ENCODE measurements at regions not wholly inside any gene's neighbourhood (a gene's known extent, or its start where the extent isn't known, plus 50 kb on each side); places are given as distances from the start of the nearest gene placed in this dataset.

- Histone ChIP-seq H3K36me3 (ENCODE audit: insufficient read depth) (no peaks in the 10 kb centered on the region), H3K9me2 (ENCODE audit: insufficient read depth) (no peaks in the 10 kb centered on the region), H3K4me2 (no peak overlapping the region), H3K27ac (ENCODE audit: low read depth) (no peak overlapping the region), H3K79me2 (replicated peaks; ENCODE audit: insufficient read depth) (no peaks in the 10 kb centered on the region), H3K4me1 (ENCODE audit: insufficient read depth) (0 out of 2 replicates have a peak, but pooled peaks cover 7% of the 10 kb centered on the region), H3F3A (replicated peaks; ENCODE audit: low read depth) (no peaks in the 10 kb centered on the region), H3K4me3 (no peak overlapping the region), H2AFZ (0 out of 2 replicates have a peak overlapping the region, but pooled peaks have one; percentile 20), H3K27me3 (ENCODE audit: insufficient read depth) (no peaks in the 10 kb centered on the region), H4K20me1 (replicated peaks; ENCODE audit: insufficient read depth) (no peaks in the 10 kb centered on the region)
- Mint-ChIP-seq H3K4me1 (peaks cover 25% of the 10 kb centered on the region), H3K36me3 (ENCODE audit: low read depth) (no peaks in the 10 kb centered on the region; the same call in 1 of the 3 replicates), H3K27me3 (ENCODE audit: insufficient read depth, low read depth, poor library complexity) (peaks cover 1% of the 10 kb centered on the region), H3K9me3 (peaks cover 5% of the 10 kb centered on the region; the same call in 2 of the 3 replicates), H3K27ac (no peak overlapping the region), H3K4me3 (no peak overlapping the region)
- no peak for DNase-seq (ENCODE audit: low spot score)
- TF ChIP-seq POLR2AphosphoS5 (IDR thresholded peaks at IDR 0.05; ENCODE audit: low read depth) (no peak), ZNF331 (CRISPR knock-in tag; IDR thresholded peaks at IDR 0.05; ENCODE audit: low read depth) (no peak), CREB1 (CRISPR knock-in tag; IDR thresholded peaks at IDR 0.05; ENCODE audit: low read depth) (no peak), EZH2phosphoT487 (IDR thresholded peaks at IDR 0.05; ENCODE audit: unreplicated experiment) (no peak), NANOG (IDR thresholded peaks at IDR 0.05; ENCODE audit: borderline replicate concordance) (no peak), JUNB (IDR thresholded peaks at IDR 0.05; ENCODE audit: unreplicated experiment) (no peak), EZH2 (IDR thresholded peaks at IDR 0.05; ENCODE audit: low read depth, unreplicated experiment) (no peak)
- TF ChIP-seq, protein P1, sequence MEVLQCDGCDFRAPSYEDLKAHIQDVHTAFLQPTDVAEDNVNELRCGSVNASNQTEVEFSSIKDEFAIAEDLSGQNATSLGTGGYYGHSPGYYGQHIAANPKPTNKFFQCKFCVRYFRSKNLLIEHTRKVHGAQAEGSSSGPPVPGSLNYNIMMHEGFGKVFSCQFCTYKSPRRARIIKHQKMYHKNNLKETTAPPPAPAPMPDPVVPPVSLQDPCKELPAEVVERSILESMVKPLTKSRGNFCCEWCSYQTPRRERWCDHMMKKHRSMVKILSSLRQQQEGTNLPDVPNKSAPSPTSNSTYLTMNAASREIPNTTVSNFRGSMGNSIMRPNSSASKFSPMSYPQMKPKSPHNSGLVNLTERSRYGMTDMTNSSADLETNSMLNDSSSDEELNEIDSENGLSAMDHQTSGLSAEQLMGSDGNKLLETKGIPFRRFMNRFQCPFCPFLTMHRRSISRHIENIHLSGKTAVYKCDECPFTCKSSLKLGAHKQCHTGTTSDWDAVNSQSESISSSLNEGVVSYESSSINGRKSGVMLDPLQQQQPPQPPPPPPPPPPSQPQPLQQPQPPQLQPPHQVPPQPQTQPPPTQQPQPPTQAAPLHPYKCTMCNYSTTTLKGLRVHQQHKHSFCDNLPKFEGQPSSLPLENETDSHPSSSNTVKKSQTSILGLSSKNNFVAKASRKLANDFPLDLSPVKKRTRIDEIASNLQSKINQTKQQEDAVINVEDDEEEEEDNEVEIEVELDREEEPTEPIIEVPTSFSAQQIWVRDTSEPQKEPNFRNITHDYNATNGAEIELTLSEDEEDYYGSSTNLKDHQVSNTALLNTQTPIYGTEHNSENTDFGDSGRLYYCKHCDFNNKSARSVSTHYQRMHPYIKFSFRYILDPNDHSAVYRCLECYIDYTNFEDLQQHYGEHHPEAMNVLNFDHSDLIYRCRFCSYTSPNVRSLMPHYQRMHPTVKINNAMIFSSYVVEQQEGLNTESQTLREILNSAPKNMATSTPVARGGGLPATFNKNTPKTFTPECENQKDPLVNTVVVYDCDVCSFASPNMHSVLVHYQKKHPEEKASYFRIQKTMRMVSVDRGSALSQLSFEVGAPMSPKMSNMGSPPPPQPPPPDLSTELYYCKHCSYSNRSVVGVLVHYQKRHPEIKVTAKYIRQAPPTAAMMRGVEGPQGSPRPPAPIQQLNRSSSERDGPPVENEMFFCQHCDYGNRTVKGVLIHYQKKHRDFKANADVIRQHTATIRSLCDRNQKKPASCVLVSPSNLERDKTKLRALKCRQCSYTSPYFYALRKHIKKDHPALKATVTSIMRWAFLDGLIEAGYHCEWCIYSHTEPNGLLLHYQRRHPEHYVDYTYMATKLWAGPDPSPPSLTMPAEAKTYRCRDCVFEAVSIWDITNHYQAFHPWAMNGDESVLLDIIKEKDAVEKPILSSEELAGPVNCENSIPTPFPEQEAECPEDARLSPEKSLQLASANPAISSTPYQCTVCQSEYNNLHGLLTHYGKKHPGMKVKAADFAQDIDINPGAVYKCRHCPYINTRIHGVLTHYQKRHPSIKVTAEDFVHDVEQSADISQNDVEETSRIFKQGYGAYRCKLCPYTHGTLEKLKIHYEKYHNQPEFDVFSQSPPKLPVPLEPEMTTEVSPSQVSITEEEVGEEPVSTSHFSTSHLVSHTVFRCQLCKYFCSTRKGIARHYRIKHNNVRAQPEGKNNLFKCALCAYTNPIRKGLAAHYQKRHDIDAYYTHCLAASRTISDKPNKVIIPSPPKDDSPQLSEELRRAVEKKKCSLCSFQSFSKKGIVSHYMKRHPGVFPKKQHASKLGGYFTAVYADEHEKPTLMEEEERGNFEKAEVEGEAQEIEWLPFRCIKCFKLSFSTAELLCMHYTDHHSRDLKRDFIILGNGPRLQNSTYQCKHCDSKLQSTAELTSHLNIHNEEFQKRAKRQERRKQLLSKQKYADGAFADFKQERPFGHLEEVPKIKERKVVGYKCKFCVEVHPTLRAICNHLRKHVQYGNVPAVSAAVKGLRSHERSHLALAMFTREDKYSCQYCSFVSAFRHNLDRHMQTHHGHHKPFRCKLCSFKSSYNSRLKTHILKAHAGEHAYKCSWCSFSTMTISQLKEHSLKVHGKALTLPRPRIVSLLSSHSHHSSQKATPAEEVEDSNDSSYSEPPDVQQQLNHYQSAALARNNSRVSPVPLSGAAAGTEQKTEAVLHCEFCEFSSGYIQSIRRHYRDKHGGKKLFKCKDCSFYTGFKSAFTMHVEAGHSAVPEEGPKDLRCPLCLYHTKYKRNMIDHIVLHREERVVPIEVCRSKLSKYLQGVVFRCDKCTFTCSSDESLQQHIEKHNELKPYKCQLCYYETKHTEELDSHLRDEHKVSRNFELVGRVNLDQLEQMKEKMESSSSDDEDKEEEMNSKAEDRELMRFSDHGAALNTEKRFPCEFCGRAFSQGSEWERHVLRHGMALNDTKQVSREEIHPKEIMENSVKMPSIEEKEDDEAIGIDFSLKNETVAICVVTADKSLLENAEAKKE (CRISPR knock-in tag; IDR thresholded peaks at IDR 0.05) = no peak
- TF ChIP-seq, protein P2, sequence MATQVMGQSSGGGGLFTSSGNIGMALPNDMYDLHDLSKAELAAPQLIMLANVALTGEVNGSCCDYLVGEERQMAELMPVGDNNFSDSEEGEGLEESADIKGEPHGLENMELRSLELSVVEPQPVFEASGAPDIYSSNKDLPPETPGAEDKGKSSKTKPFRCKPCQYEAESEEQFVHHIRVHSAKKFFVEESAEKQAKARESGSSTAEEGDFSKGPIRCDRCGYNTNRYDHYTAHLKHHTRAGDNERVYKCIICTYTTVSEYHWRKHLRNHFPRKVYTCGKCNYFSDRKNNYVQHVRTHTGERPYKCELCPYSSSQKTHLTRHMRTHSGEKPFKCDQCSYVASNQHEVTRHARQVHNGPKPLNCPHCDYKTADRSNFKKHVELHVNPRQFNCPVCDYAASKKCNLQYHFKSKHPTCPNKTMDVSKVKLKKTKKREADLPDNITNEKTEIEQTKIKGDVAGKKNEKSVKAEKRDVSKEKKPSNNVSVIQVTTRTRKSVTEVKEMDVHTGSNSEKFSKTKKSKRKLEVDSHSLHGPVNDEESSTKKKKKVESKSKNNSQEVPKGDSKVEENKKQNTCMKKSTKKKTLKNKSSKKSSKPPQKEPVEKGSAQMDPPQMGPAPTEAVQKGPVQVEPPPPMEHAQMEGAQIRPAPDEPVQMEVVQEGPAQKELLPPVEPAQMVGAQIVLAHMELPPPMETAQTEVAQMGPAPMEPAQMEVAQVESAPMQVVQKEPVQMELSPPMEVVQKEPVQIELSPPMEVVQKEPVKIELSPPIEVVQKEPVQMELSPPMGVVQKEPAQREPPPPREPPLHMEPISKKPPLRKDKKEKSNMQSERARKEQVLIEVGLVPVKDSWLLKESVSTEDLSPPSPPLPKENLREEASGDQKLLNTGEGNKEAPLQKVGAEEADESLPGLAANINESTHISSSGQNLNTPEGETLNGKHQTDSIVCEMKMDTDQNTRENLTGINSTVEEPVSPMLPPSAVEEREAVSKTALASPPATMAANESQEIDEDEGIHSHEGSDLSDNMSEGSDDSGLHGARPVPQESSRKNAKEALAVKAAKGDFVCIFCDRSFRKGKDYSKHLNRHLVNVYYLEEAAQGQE (IDR thresholded peaks at IDR 0.05; ENCODE audit: unreplicated experiment) = no peak
- TF ChIP-seq, protein P3, sequence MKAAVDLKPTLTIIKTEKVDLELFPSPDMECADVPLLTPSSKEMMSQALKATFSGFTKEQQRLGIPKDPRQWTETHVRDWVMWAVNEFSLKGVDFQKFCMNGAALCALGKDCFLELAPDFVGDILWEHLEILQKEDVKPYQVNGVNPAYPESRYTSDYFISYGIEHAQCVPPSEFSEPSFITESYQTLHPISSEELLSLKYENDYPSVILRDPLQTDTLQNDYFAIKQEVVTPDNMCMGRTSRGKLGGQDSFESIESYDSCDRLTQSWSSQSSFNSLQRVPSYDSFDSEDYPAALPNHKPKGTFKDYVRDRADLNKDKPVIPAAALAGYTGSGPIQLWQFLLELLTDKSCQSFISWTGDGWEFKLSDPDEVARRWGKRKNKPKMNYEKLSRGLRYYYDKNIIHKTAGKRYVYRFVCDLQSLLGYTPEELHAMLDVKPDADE (IDR thresholded peaks at IDR 0.05) = no peak
- no peak for ATAC-seq
Observed at GRCh38 chr2:147049957-147050356, 794.9 kb upstream of the ACVR2A start.

Measured in GM23338 (cell line).